ENCODE measurements at regions not wholly inside any gene's neighbourhood (a gene's known extent, or its start where the extent isn't known, plus 50 kb on each side); places are given as distances from the start of the nearest gene placed in this dataset.

GRCh38 chr10:10660054-10660453 lies 357.6 kb upstream of the CELF2 start:
- Histone ChIP-seq H3K27me3 (no peaks in the 10 kb centered on the region), H3K27ac (no peak overlapping the region), H3K4me3 (no peak overlapping the region), H3K36me3 (no peaks in the 10 kb centered on the region), H3K4me1 (no peaks in the 10 kb centered on the region), H3K9me3 (no peaks in the 10 kb centered on the region), H3K4me2 (no peak overlapping the region), H3K9ac (no peak overlapping the region), H4K20me1 (no peaks in the 10 kb centered on the region)
- no peak for TF ChIP-seq Cebpa-rat (IDR thresholded peaks at IDR 0.05)

- Histone ChIP-seq H4K20me1 (no peaks in the 10 kb centered on the region), H3K9me3 (no peaks in the 10 kb centered on the region), H3K9ac (no peak overlapping the region), H3K27me3 (no peaks in the 10 kb centered on the region), H3K4me2 (no peak overlapping the region), H3K4me1 (no peaks in the 10 kb centered on the region), H3K36me3 (no peaks in the 10 kb centered on the region), H3K27ac (no peak overlapping the region), H3K4me3 (no peak overlapping the region)
- no peak for TF ChIP-seq Cebpa-rat (IDR thresholded peaks at IDR 0.05)
These were observed 356.5 kb upstream of the CELF2 start for GRCh38 chr10:10661176-10661575.

DNA sequence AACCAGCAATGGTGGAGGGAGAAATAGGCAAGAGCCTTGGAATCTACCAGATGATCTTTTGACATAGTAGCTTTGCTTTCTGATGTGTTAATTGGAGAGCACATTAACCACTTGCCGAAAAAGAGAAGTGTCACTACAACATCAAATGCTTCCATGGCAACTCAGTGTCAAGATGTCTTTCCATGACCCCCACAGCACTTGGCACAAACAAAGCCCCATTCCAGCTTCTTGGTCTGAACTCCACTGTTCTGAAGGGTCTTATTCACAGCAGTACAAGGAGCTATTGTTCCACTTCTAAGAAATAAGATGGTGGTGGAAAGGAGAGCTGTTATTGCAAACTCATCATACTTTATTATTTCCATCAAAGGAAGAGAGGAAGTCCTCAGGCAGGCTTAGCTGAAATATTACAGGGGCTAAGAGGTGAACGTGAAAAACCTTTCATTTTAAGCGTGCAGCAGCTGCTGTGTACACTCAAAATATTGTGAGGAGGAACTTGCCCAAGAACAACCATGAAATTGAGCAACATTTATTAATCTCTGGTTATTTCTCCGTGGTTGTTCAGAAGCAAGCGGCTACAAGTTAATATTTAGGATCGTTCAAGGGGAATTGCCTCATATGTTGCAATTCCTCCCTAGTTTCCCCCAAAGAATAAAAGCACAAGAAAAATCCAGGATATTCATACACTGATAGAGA lies 354.8 kb upstream of the CELF2 start:
- Histone ChIP-seq H3K27ac (no peak overlapping the region), H3K4me2 (no peak overlapping the region), H4K20me1 (no peaks in the 10 kb centered on the region), H3K9me3 (no peaks in the 10 kb centered on the region), H3K9ac (no peak overlapping the region), H3K4me1 (no peaks in the 10 kb centered on the region), H3K27me3 (no peaks in the 10 kb centered on the region), H3K4me3 (no peak overlapping the region), H3K36me3 (no peaks in the 10 kb centered on the region)
- TF ChIP-seq Cebpa-rat (IDR thresholded peaks at IDR 0.05) = no peak

DNA sequence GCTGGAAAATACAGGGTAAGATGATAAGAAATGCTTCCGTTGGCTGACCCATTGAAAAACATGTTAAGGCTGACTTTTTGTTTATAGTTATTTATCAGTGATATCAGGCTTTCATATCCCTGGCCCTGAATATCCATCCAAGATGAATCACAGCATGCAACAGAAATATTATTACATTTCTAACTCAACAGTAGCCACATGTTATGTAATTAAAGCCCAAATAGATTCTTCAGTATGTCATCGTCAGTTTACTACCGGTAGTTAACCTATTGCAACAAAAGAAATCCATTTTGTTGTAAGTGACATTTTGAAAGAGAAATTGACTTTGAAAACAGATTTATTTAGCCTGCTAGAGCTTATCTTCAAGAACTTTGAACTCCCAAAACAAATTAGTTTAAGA lies 354.1 kb upstream of the CELF2 start:
- no peaks in the 10 kb centered on the region for H3K4me1 ChIP-seq
- H3K4me2 ChIP-seq = no peak overlapping the region
- TF ChIP-seq Cebpa-rat (IDR thresholded peaks at IDR 0.05) = no peak
- no peaks in the 10 kb centered on the region for H3K9me3 ChIP-seq
- H3K4me3 ChIP-seq = no peak overlapping the region
- no peak overlapping the region for H3K9ac ChIP-seq
- no peak overlapping the region for H3K27ac ChIP-seq
- H3K36me3 ChIP-seq = no peaks in the 10 kb centered on the region
- no peaks in the 10 kb centered on the region for H3K27me3 ChIP-seq
- H4K20me1 ChIP-seq = no peaks in the 10 kb centered on the region

GRCh38 chr10:10665750-10666149 lies 351.9 kb upstream of the CELF2 start:
- Histone ChIP-seq H3K9me3 (no peaks in the 10 kb centered on the region), H3K4me2 (no peak overlapping the region), H3K27ac (no peak overlapping the region), H3K27me3 (no peaks in the 10 kb centered on the region), H3K9ac (no peak overlapping the region), H3K4me1 (no peaks in the 10 kb centered on the region), H3K4me3 (no peak overlapping the region), H3K36me3 (no peaks in the 10 kb centered on the region), H4K20me1 (no peaks in the 10 kb centered on the region)
- TF ChIP-seq Cebpa-rat (IDR thresholded peaks at IDR 0.05) = no peak

DNA sequence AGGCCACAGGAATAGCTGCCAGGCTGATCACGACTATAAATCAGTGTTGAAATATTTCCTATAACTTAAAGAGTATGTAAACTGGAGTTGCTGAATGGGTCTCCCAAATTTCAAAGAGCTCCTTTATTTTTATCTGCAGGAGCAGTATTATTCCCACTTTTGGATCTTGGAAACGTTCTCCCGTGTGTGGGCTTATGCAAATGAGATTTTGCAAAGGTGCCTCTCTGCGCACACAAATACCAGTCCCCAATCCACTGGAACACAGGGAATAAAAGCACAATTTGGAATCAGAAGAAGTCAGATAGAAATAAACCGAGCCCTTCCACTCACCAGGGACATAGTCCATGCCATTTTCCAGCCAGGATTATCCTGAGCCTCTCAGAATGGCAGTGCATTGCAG lies 350.2 kb upstream of the CELF2 start:
- no peak overlapping the region for H3K4me3 ChIP-seq
- no peak overlapping the region for H3K27ac ChIP-seq
- H3K9me3 ChIP-seq = no peaks in the 10 kb centered on the region; the same call in 1 of the 2 replicates
- no peaks in the 10 kb centered on the region for H3K36me3 ChIP-seq
- H3K4me2 ChIP-seq = no peak overlapping the region
- H3K4me1 ChIP-seq = no peaks in the 10 kb centered on the region
- no peaks in the 10 kb centered on the region for H3K27me3 ChIP-seq
- TF ChIP-seq Cebpa-rat (IDR thresholded peaks at IDR 0.05) = no peak
- H3K9ac ChIP-seq = no peak overlapping the region
- no peaks in the 10 kb centered on the region for H4K20me1 ChIP-seq

DNA sequence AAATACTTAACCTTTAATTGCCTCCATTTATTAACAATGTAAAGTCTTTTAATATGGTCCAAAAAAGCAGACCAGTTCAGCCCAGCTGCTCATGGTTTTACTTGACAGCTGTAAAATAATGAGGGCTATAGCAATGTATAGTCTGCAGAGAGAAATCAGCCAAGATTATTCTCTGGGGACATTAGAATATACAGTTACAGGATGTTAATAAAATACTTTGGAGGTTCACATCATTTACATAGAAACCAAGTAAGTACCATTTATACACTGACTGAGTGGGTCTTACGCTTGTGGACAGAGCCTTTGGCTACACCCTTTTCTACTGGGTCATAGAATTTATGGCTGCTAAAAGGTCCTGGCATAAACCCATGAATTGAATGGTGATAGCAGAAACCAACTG lies 340.7 kb upstream of the CELF2 start:
- no peaks in the 10 kb centered on the region for H4K20me1 ChIP-seq

DNA sequence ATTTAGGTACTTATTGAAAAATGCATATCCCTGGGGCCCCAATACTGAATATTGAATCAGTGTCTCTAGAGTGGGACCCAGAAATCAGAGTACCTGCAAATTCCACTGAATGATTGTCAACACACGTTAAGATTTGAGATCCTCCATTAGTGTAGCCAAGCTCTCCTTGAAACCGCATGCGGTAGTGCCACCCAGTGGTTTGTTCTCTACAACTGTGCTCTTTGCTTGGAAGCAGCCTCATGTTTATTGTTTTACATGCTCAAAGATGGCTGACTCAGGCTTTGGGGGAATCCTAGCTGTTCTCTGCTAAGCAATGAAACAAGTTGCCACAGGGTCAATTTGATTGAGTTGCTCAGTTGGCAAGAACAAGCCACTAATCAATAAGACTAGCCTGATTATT lies 340.2 kb upstream of the CELF2 start:
- no peak for TF ChIP-seq Cebpa-rat (IDR thresholded peaks at IDR 0.05)
- Histone ChIP-seq H4K20me1 (no peaks in the 10 kb centered on the region), H3K27ac (no peak overlapping the region), H3K4me2 (no peak overlapping the region), H3K9ac (no peak overlapping the region), H3K27me3 (no peaks in the 10 kb centered on the region), H3K4me3 (no peak overlapping the region), H3K36me3 (no peaks in the 10 kb centered on the region), H3K4me1 (no peaks in the 10 kb centered on the region), H3K9me3 (peaks cover 3% of the 10 kb centered on the region; the same call in 1 of the 2 replicates)

More for the DNA sequence above, 340.7 kb upstream of the CELF2 start:
- no peaks in the 10 kb centered on the region for H3K27me3 ChIP-seq
- peaks cover 3% of the 10 kb centered on the region; the same call in 1 of the 2 replicates for H3K9me3 ChIP-seq
- H3K4me3 ChIP-seq = no peak overlapping the region
- H3K4me2 ChIP-seq = no peak overlapping the region
- no peak for TF ChIP-seq Cebpa-rat (IDR thresholded peaks at IDR 0.05)
- H3K4me1 ChIP-seq = no peaks in the 10 kb centered on the region
- no peak overlapping the region for H3K9ac ChIP-seq
- H3K27ac ChIP-seq = no peak overlapping the region
- H3K36me3 ChIP-seq = no peaks in the 10 kb centered on the region

DNA sequence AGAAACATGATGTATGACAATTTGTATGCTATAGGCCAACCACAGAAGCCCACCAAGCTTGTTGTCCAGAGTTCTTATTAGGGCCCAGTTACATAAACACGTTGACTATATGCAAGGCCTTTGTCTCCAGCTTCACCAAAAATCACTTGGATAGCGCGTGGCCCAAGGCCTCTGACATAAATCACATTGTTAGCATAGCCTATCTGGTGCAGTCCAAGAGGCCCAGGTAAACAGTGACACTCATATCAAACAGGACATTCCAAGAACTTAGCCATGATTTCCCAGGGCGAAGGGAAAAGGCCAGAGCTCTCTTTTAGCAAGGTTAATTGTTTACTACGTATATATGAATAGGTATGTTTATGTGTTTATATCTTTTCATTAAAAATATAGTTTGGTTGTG lies 337.2 kb upstream of the CELF2 start:
- H3K4me2 ChIP-seq = no peak overlapping the region
- H3K9ac ChIP-seq = no peak overlapping the region
- H3K4me3 ChIP-seq = no peak overlapping the region
- no peak for TF ChIP-seq Cebpa-rat (IDR thresholded peaks at IDR 0.05)
- H3K27ac ChIP-seq = no peak overlapping the region
- H3K36me3 ChIP-seq = no peaks in the 10 kb centered on the region
- H3K9me3 ChIP-seq = no peaks in the 10 kb centered on the region
- H4K20me1 ChIP-seq = no peaks in the 10 kb centered on the region
- H3K4me1 ChIP-seq = no peaks in the 10 kb centered on the region
- no peaks in the 10 kb centered on the region for H3K27me3 ChIP-seq

DNA sequence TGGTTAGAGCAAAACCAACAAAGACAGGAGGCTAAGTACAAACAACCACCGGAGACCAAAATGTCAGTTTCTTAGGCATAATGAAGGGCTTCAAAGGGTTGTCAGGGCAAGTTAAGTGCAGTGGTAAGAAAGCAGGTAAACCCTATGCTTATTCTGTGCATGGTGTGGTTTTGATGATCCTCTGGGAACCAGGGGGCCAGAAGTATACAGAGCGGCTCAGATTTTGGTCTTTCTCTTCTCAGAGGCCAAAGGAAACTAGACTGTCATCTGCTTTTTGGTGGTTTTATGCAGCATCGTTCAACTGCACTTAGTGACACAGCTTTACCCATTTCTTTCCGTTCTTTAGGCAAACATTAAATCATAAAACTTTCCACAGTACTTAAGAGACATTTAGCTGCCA lies 332.7 kb upstream of the CELF2 start:
- no peak for TF ChIP-seq Cebpa-rat (IDR thresholded peaks at IDR 0.05)
- H3K9me3 ChIP-seq = no peaks in the 10 kb centered on the region
- H3K4me3 ChIP-seq = no peak overlapping the region
- no peak overlapping the region for H3K9ac ChIP-seq
- no peak overlapping the region for H3K27ac ChIP-seq
- no peaks in the 10 kb centered on the region for H3K36me3 ChIP-seq
- no peak overlapping the region for H3K4me2 ChIP-seq
- H3K27me3 ChIP-seq = no peaks in the 10 kb centered on the region
- H4K20me1 ChIP-seq = no peaks in the 10 kb centered on the region
- H3K4me1 ChIP-seq = no peaks in the 10 kb centered on the region

GRCh38 chr10:10685566-10685965 lies 332.1 kb upstream of the CELF2 start:
- Histone ChIP-seq H4K20me1 (no peaks in the 10 kb centered on the region), H3K4me3 (no peak overlapping the region), H3K27me3 (no peaks in the 10 kb centered on the region), H3K36me3 (no peaks in the 10 kb centered on the region), H3K9ac (no peak overlapping the region), H3K4me2 (no peak overlapping the region), H3K9me3 (no peaks in the 10 kb centered on the region), H3K4me1 (no peaks in the 10 kb centered on the region), H3K27ac (no peak overlapping the region)
- TF ChIP-seq Cebpa-rat (IDR thresholded peaks at IDR 0.05) = no peak

Measured in BLaER1 (cell line).